Endothelial cell of umbilical vein (primary cell): ENCODE measurements at regions not wholly inside any gene's neighbourhood (a gene's known extent, or its start where the extent isn't known, plus 50 kb on each side); places are given as distances from the start of the nearest gene placed in this dataset.
"Not testable (repeated sequence)": the region's sequence is repeated elsewhere in the genome, so short reads cannot be mapped to it uniquely, and the experiment has no call there.

ENCODE experiments used
- BruUV-seq: library from RNA; stranded (reverse); fragments of 400-500 nt; replicated peaks from 2 replicates; lab custom pipeline; 2021; lab: Mats Ljungman, UMichigan
- CTCF ChIA-PET: fragments of 300-600, 350-600 bp; sonication (Branson Sonifier 250); formaldehyde crosslinking; loops from one replicate; lab custom pipeline; 2021; ENCODE audit warnings: antibody characterized with exemption, inconsistent platforms; lab: Charles Lee
- POLR2A ChIA-PET: fragments of 300-600, 350-600 bp; sonication (Branson Sonifier 250); formaldehyde crosslinking; loops from one replicate; lab custom pipeline; 2021; ENCODE audit warnings: antibody characterized with exemption, inconsistent platforms; lab: Charles Lee
- DNase-seq: peaks from one replicate; pipeline ENCODE4 v3.0.0-alpha.2; 2011; ENCODE audit warnings: low read depth, low spot score
- FAIRE-seq: peaks from 2 replicates; lab custom pipeline; 2011; peaks lifted over from hg19 to GRCh38; lab: Jason Lieb, UNC
- H2AFZ ChIP-seq: 2 replicates; pipeline ENCODE4 v1.6.0; 2012; ENCODE audit warnings: low read depth, low read length, control low read depth, inconsistent platforms
- H3K27ac ChIP-seq: 2 replicates; pipeline ENCODE4 v1.5.1; 2011; ENCODE audit warnings: low read depth, mild to moderate bottlenecking, control low read depth, low read length, moderate library complexity; ENCODE audit not compliant: insufficient read depth
- H3K27me3 ChIP-seq, 2 experiments: 2 replicates each; pipeline versions ENCODE4 v1.6.0 to v1.6.1; 2011; ENCODE audit warnings: low read length in 2 of 2, mixed read lengths in 1 of 2; ENCODE audit not compliant: control insufficient read depth in 2 of 2, insufficient read depth in 2 of 2
- H3K36me3 ChIP-seq, 2 experiments: 2 replicates in 1 of 2; 3 replicates in 1 of 2; pipeline ENCODE4 v1.5.1; 2011; ENCODE audit warnings: low read length in 2 of 2, mild to moderate bottlenecking in 1 of 2, moderate library complexity in 1 of 2; ENCODE audit not compliant: control insufficient read depth in 2 of 2, insufficient read depth in 2 of 2; ENCODE audit errors: extremely low read depth in 1 of 2
- H3K4me1 ChIP-seq: 3 replicates; pipeline ENCODE4 v1.5.1; 2011; ENCODE audit warnings: mild to moderate bottlenecking, low read length; ENCODE audit not compliant: control insufficient read depth, insufficient read depth; ENCODE audit errors: extremely low read depth
- H3K4me2 ChIP-seq: 2 replicates; pipeline ENCODE4 v1.6.1; 2011; ENCODE audit warnings: low read length, control low read depth, mixed read lengths; ENCODE audit not compliant: insufficient read depth
- H3K4me3 ChIP-seq, 3 experiments: fragments of 200-600 bp in 1 of 3; sonication (generic), shearing (Covaris generic) in 1 of 3; replicated peaks in 1 of 3; 2 replicates each; pipeline ENCODE4 v1.5.1; 2011 to 2016; ENCODE audit warnings: control low read depth in 3 of 3, low read length in 3 of 3, mild to moderate bottlenecking in 2 of 3, inconsistent platforms in 1 of 3, low read depth in 1 of 3, moderate library complexity in 1 of 3; ENCODE audit not compliant: insufficient read depth in 1 of 3
- H3K79me2 ChIP-seq: 2 replicates; pipeline ENCODE4 v1.6.0; 2012; ENCODE audit warnings: low read length, inconsistent platforms; ENCODE audit not compliant: control insufficient read depth, insufficient read depth
- H3K9ac ChIP-seq: replicated peaks from 2 replicates; pipeline ENCODE3; 2011; ENCODE audit warnings: low read length, control low read depth; ENCODE audit not compliant: insufficient read depth; ENCODE audit errors: extremely low read depth
- H3K9me1 ChIP-seq: replicated peaks from 3 replicates; pipeline ENCODE4 v1.6.0; 2011; ENCODE audit warnings: mild to moderate bottlenecking, low read length; ENCODE audit not compliant: control insufficient read depth, insufficient read depth; ENCODE audit errors: extremely low read depth
- H3K9me3 ChIP-seq: replicated peaks from 2 replicates; pipeline ENCODE4 v1.5.1; 2012; ENCODE audit warnings: low read length, inconsistent platforms; ENCODE audit not compliant: control insufficient read depth, insufficient read depth
- H4K20me1 ChIP-seq: replicated peaks from 2 replicates; pipeline ENCODE3; 2011; ENCODE audit warnings: mild to moderate bottlenecking, low read length; ENCODE audit not compliant: control insufficient read depth, insufficient read depth; ENCODE audit errors: extremely low read depth
- EZH2 ChIP-seq: IDR thresholded peaks from 2 replicates; pipeline ENCODE4 v1.6.1; 2012; ENCODE audit warnings: borderline replicate concordance, low read depth, mild to moderate bottlenecking, moderate library complexity, low read length, inconsistent platforms; ENCODE audit not compliant: severe bottlenecking
- FOS ChIP-seq: IDR thresholded peaks from 2 replicates; pipeline ENCODE4 v1.6.1; 2011; ENCODE audit warnings: mild to moderate bottlenecking, low read length, moderate library complexity, borderline replicate concordance; ENCODE audit not compliant: insufficient read depth
- GATA2 ChIP-seq: IDR thresholded peaks from 2 replicates; pipeline ENCODE4 v1.7.0; 2011; ENCODE audit warnings: low read depth, mild to moderate bottlenecking, moderate library complexity, mixed read lengths, low read length; ENCODE audit not compliant: insufficient read length, insufficient read depth
- JUN ChIP-seq: IDR thresholded peaks from 2 replicates; pipeline ENCODE4 v1.6.1; 2011; ENCODE audit warnings: borderline replicate concordance, low read depth; ENCODE audit not compliant: insufficient read length, insufficient read depth
- MYC ChIP-seq: IDR thresholded peaks from one replicate; pipeline ENCODE4 v1.6.1; 2011; ENCODE audit warnings: mild to moderate bottlenecking, low read depth, low read length
- POLR2A ChIP-seq: IDR thresholded peaks from 2 replicates; pipeline ENCODE4 v1.6.1; 2012; ENCODE audit warnings: low read depth, mild to moderate bottlenecking, control low read depth, low read length
- POLR2AphosphoS5 ChIP-seq: IDR thresholded peaks from 2 replicates; pipeline ENCODE4 v1.6.1; 2012; ENCODE audit warnings: low read depth, mild to moderate bottlenecking, control low read depth, low read length, moderate library complexity; ENCODE audit not compliant: insufficient read depth
- dilution Hi-C: fragments of 300-500 bp; cut with MboI; formaldehyde crosslinking; loops from one replicate; pipeline ENCODE4 v1.15.0; 2019; ENCODE audit warnings: low sequenced_read_pairs; ENCODE audit not compliant: extremely low pct_ligation_motif_present
- intact Hi-C: fragments of 100-400 bp; cut with micrococcal nuclease; formaldehyde crosslinking; loops from one replicate; pipeline ENCODE4 v1.10.0; 2022
- TF ChIP-seq, protein P1 (sequence below): IDR thresholded peaks from 2 replicates; pipeline ENCODE4 v1.6.1; 2011; ENCODE audit not compliant: insufficient read depth, insufficient read length
- TF ChIP-seq, protein P2 (sequence below), 2 donors: IDR thresholded peaks; 1 replicate in 1 of 2; 2 replicates in 1 of 2; pipeline ENCODE4 v1.5.1; 2011; ENCODE audit warnings: low read length in 2 of 2, mild to moderate bottlenecking in 2 of 2, moderate library complexity in 2 of 2, control low read depth in 1 of 2, inconsistent platforms in 1 of 2, low read depth in 1 of 2; ENCODE audit not compliant: insufficient read depth in 1 of 2; ENCODE audit errors: extremely low read depth in 1 of 2

DNA sequence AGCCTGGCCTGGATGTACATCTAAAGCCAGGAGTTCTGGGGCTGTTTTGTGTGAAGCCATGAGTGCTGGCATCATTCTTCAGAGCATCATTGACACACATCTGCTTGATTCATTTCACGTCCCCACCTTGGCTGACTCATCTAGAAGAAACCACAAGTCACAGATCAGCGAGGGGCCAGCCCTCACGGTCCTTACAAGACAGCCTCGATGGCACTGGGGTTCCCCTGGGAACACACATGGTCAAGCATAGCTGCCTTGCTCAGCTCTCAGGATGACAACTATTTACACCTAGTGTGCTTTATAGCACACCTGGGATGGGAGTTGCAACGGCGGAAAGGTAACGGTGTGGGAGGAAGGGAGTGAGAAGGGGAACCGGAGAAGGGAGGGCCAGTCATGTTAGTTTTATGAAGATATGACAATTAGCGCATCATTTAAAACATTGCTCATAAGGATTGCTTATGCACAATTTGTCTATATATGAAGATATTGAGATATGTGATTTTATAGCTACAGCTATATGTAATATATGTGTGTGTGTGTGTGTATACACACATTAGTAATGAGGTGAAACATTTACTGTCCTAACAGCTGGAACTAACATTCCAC lies 227.1 kb downstream of the RPLP1 start:
- no peak for TF ChIP-seq POLR2A
- no peak for TF ChIP-seq MYC
- no peak for TF ChIP-seq GATA2
- TF ChIP-seq, protein P1, sequence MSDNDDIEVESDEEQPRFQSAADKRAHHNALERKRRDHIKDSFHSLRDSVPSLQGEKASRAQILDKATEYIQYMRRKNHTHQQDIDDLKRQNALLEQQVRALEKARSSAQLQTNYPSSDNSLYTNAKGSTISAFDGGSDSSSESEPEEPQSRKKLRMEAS, result no peak
- TF ChIP-seq JUN, result no peak
- TF ChIP-seq FOS, result no peak
- TF ChIP-seq EZH2, result no peak
- TF ChIP-seq, protein P2, sequence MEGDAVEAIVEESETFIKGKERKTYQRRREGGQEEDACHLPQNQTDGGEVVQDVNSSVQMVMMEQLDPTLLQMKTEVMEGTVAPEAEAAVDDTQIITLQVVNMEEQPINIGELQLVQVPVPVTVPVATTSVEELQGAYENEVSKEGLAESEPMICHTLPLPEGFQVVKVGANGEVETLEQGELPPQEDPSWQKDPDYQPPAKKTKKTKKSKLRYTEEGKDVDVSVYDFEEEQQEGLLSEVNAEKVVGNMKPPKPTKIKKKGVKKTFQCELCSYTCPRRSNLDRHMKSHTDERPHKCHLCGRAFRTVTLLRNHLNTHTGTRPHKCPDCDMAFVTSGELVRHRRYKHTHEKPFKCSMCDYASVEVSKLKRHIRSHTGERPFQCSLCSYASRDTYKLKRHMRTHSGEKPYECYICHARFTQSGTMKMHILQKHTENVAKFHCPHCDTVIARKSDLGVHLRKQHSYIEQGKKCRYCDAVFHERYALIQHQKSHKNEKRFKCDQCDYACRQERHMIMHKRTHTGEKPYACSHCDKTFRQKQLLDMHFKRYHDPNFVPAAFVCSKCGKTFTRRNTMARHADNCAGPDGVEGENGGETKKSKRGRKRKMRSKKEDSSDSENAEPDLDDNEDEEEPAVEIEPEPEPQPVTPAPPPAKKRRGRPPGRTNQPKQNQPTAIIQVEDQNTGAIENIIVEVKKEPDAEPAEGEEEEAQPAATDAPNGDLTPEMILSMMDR (IDR thresholded peaks at IDR 0.05; ENCODE audit: extremely low read depth in 1 of 2, insufficient read depth in 1 of 2, low read depth in 1 of 2, low read length in 2 of 2), result no peak
- no peak for TF ChIP-seq POLR2AphosphoS5
- no TSS peak for BruUV-seq
- no peaks in the 10 kb centered on the region for H3K27me3 ChIP-seq
- H3K9me3 ChIP-seq, result no peaks in the 10 kb centered on the region
- no peaks in the 10 kb centered on the region for H3K79me2 ChIP-seq
- dilution Hi-C loops, result no loop called here
- FAIRE-seq, result no peak
- DNase-seq, result no peak
- H3K9me1 ChIP-seq, result no peaks in the 10 kb centered on the region
- ChIA-PET POLR2A (no interaction called here), CTCF (no interaction called here)
- H4K20me1 ChIP-seq, result no peaks in the 10 kb centered on the region
- no peak overlapping the region for H3K27ac ChIP-seq
- H3K4me1 ChIP-seq, result no peaks in the 10 kb centered on the region
- H3K36me3 ChIP-seq, result no peaks in the 10 kb centered on the region
- H3K4me2 ChIP-seq, result no peak overlapping the region
- H3K9ac ChIP-seq, result no peak overlapping the region
- H2AFZ ChIP-seq, result no peak overlapping the region
- H3K4me3 ChIP-seq, result no peak overlapping the region
- intact Hi-C loops, result no loop called here

DNA sequence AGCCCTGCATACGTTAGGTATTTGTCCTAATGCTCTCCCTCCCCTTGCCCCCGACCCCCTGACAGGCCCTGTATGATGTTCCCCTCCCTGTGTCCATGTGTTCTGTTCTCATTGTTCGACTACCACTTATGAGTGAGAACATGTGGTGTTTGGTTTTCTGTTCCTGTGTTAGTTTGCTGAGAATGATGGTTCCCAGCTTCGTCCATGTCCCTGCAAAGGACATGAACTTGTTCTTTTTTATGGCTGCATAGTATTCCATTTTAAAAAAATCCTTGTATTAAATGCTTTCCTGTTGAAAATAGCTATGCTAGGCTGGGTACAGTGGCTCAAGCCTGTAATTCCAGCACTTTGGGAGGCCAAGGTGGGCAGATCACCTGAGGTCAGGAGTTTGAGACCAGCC lies 232.2 kb downstream of the RPLP1 start:
- POLR2A ChIA-PET, H3K27ac ChIP-seq, intact Hi-C loops, H3K79me2 ChIP-seq, DNase-seq, H3K27me3 ChIP-seq, H2AFZ ChIP-seq, BruUV-seq, H3K4me3 ChIP-seq, H3K36me3 ChIP-seq, CTCF ChIA-PET, FAIRE-seq, H4K20me1 ChIP-seq, H3K4me2 ChIP-seq, H3K9me3 ChIP-seq, H3K9ac ChIP-seq, dilution Hi-C loops, H3K4me1 ChIP-seq, H3K9me1 ChIP-seq: not testable (repeated sequence)
